Keratinocyte (primary cell): ENCODE measurements at regions not wholly inside any gene's neighbourhood (a gene's known extent, or its start where the extent isn't known, plus 50 kb on each side); places are given as distances from the start of the nearest gene placed in this dataset.
A peak's percentile ranks its signal among the peaks of the same experiment; 100 is the strongest.
"Not testable (repeated sequence)": the region's sequence is repeated elsewhere in the genome, so short reads cannot be mapped to it uniquely, and the experiment has no call there.

ENCODE experiments used
- DNase-seq: peaks from one replicate; pipeline ENCODE4 v3.0.0-alpha.2; 2011; ENCODE audit warnings: low read depth, missing footprints, low spot score
- FAIRE-seq: peaks from 2 replicates; lab custom pipeline; 2011; peaks lifted over from hg19 to GRCh38; lab: Jason Lieb, UNC
- H2AFZ ChIP-seq: 2 replicates; pipeline ENCODE4 v1.6.0; 2012; ENCODE audit warnings: low read length, control low read depth, inconsistent platforms; ENCODE audit not compliant: control insufficient read depth
- H3K27ac ChIP-seq: 2 replicates; pipeline ENCODE4 v1.5.1; 2011; ENCODE audit warnings: low read length; ENCODE audit not compliant: control insufficient read depth, insufficient read depth
- H3K27me3 ChIP-seq: 3 replicates; pipeline ENCODE4 v1.6.0; 2011; ENCODE audit warnings: low read length; ENCODE audit not compliant: control insufficient read depth, insufficient read depth; ENCODE audit errors: extremely low read depth
- H3K36me3 ChIP-seq, 2 experiments: 2 replicates in 1 of 2; 3 replicates in 1 of 2; pipeline ENCODE4 v1.5.1; 2011; ENCODE audit warnings: low read length in 2 of 2, mild to moderate bottlenecking in 1 of 2; ENCODE audit not compliant: control insufficient read depth in 2 of 2, insufficient read depth in 2 of 2; ENCODE audit errors: extremely low read depth in 1 of 2
- H3K4me1 ChIP-seq: 3 replicates; pipeline ENCODE4 v1.5.1; 2011; ENCODE audit warnings: low read length; ENCODE audit not compliant: control insufficient read depth, insufficient read depth; ENCODE audit errors: extremely low read depth
- H3K4me2 ChIP-seq: 3 replicates; pipeline ENCODE4 v1.6.0; 2011; ENCODE audit warnings: low read depth, low read length; ENCODE audit not compliant: control insufficient read depth, insufficient read depth; ENCODE audit errors: extremely low read depth
- H3K4me3 ChIP-seq, 3 experiments: fragments of 200-600 bp in 1 of 3; sonication (generic) in 1 of 3; 2 replicates in 2 of 3; 3 replicates in 1 of 3; pipeline ENCODE4 v1.5.1; 2011 to 2016; ENCODE audit warnings: low read length in 3 of 3, mild to moderate bottlenecking in 3 of 3, control low read depth in 2 of 3, inconsistent platforms in 1 of 3, low read depth in 1 of 3, mixed read lengths in 1 of 3, mixed run types in 1 of 3, moderate library complexity in 1 of 3; ENCODE audit not compliant: control insufficient read depth in 2 of 3, insufficient read depth in 2 of 3; ENCODE audit errors: extremely low read depth in 1 of 3
- H3K79me2 ChIP-seq: 2 replicates; pipeline ENCODE4 v1.6.0; 2012; ENCODE audit warnings: low read length; ENCODE audit not compliant: control insufficient read depth, insufficient read depth
- H3K9ac ChIP-seq: 3 replicates; pipeline ENCODE4 v1.6.0; 2011; ENCODE audit warnings: low read length; ENCODE audit not compliant: control insufficient read depth, insufficient read depth; ENCODE audit errors: extremely low read depth
- H3K9me1 ChIP-seq: 3 replicates; pipeline ENCODE4 v1.6.0; 2011; ENCODE audit warnings: low read length; ENCODE audit not compliant: control insufficient read depth, insufficient read depth; ENCODE audit errors: extremely low read depth
- H3K9me3 ChIP-seq: 2 replicates; pipeline ENCODE4 v1.5.1; 2012; ENCODE audit warnings: low read depth, low read length; ENCODE audit not compliant: control insufficient read depth
- H4K20me1 ChIP-seq: 3 replicates; pipeline ENCODE4 v1.6.0; 2011; ENCODE audit warnings: low read length; ENCODE audit not compliant: control insufficient read depth, insufficient read depth; ENCODE audit errors: extremely low read depth
- CTCF ChIP-seq, 3 experiments: IDR thresholded peaks in 1 of 3; conservative IDR thresholded peaks in 1 of 3; optimal IDR thresholded peaks in 1 of 3; 2 replicates in 2 of 3; 3 replicates in 1 of 3; pipeline versions ENCODE3 to v1.5.1; 2011; ENCODE audit warnings: low read length in 3 of 3, mild to moderate bottlenecking in 3 of 3, moderate library complexity in 2 of 3, control low read depth in 1 of 3, inconsistent platforms in 1 of 3; ENCODE audit not compliant: insufficient read depth in 2 of 3; ENCODE audit errors: extremely low read depth in 1 of 3
- EZH2 ChIP-seq: IDR thresholded peaks from one replicate; pipeline ENCODE4 v1.6.1; 2012; ENCODE audit warnings: inconsistent platforms, mild to moderate bottlenecking, low read length, moderate library complexity
- dilution Hi-C: fragments of 300-500 bp; cut with MboI; formaldehyde crosslinking; loops from one replicate; pipeline ENCODE4 v1.7.0; 2020; ENCODE audit warnings: low sequenced_read_pairs; ENCODE audit not compliant: extremely low pct_ligation_motif_present

- H3K27ac ChIP-seq = no peak overlapping the region
- H2AFZ ChIP-seq = no peak overlapping the region
- FAIRE-seq = no peak
- DNase-seq = no peak
- no peaks in the 10 kb centered on the region for H3K27me3 ChIP-seq
- H3K4me1 ChIP-seq = no peaks in the 10 kb centered on the region
- H3K9me3 ChIP-seq = no peaks in the 10 kb centered on the region
- no peaks in the 10 kb centered on the region for H3K79me2 ChIP-seq
- H3K9ac ChIP-seq = no peak overlapping the region
- TF ChIP-seq EZH2 = no peak
- peak in 1 of 3 experiments; percentile 17 for TF ChIP-seq CTCF (optimal IDR thresholded peaks at IDR 0.05 in 1 of 3, IDR thresholded peaks at IDR 0.05 in 1 of 3, conservative IDR thresholded peaks at IDR 0.05 in 1 of 3; ENCODE audit: extremely low read depth in 1 of 3, insufficient read depth in 2 of 3, low read length in 3 of 3)
- H3K9me1 ChIP-seq = no peaks in the 10 kb centered on the region
- no peak overlapping the region for H3K4me3 ChIP-seq
- no peaks in the 10 kb centered on the region for H4K20me1 ChIP-seq
- H3K4me2 ChIP-seq = no peak overlapping the region
- dilution Hi-C loops = no loop called here
- no peaks in the 10 kb centered on the region for H3K36me3 ChIP-seq
These were observed 409.6 kb upstream of the TMEFF2 start for GRCh38 chr2:192604295-192604694.

- H2AFZ ChIP-seq, DNase-seq, dilution Hi-C loops, H3K9me3 ChIP-seq, H3K79me2 ChIP-seq, H3K27me3 ChIP-seq, H3K36me3 ChIP-seq, H3K9ac ChIP-seq, H3K9me1 ChIP-seq, H3K4me3 ChIP-seq, H3K4me1 ChIP-seq, H3K4me2 ChIP-seq, H3K27ac ChIP-seq, H4K20me1 ChIP-seq, FAIRE-seq: not testable (repeated sequence)
These were observed 403.9 kb upstream of the TMEFF2 start for GRCh38 chr2:192598649-192599048.

GRCh38 chr2:192593561-192593960 is 398.8 kb upstream of the TMEFF2 start:
- FAIRE-seq (no peak), DNase-seq (no peak)
- Histone ChIP-seq H3K27ac (no peak overlapping the region), H3K9ac (no peak overlapping the region), H4K20me1 (no peaks in the 10 kb centered on the region), H3K4me1 (no peaks in the 10 kb centered on the region), H3K9me1 (no peaks in the 10 kb centered on the region), H3K9me3 (no peaks in the 10 kb centered on the region), H3K27me3 (no peaks in the 10 kb centered on the region), H3K79me2 (no peaks in the 10 kb centered on the region), H3K4me3 (no peak overlapping the region), H3K4me2 (no peak overlapping the region), H2AFZ (no peak overlapping the region), H3K36me3 (no peaks in the 10 kb centered on the region)
- dilution Hi-C loops = no loop called here
- no peak for TF ChIP-seq CTCF (optimal IDR thresholded peaks at IDR 0.05 in 1 of 3, IDR thresholded peaks at IDR 0.05 in 1 of 3, conservative IDR thresholded peaks at IDR 0.05 in 1 of 3; ENCODE audit: extremely low read depth in 1 of 3, insufficient read depth in 2 of 3, low read length in 3 of 3)
- no peak for TF ChIP-seq EZH2
